Activated T-helper 2 cell treated with anti-CD3 and anti-CD28 coated beads, Interferon-gamma antibody, Interleukin-2, Interleukin-4, amounts not matched to agents 10 μg/mL and 5 μg/mL and 100 μg/mL, durations not matched to agents 14 hours and 24 hours and 36 hours (primary cell): ENCODE measurements at regions not wholly inside any gene's neighbourhood (a gene's known extent, or its start where the extent isn't known, plus 50 kb on each side); places are given as distances from the start of the nearest gene placed in this dataset.

ENCODE experiments used
- DNase-seq: peaks from one replicate; pipeline ENCODE4 v3.0.0; 2021; ENCODE audit warnings: low spot score
- H3K27ac Mint-ChIP-seq: one replicate; pipeline ENCODE4 v1.8.0; 2021; ENCODE audit warnings: mixed read lengths
- H3K27me3 Mint-ChIP-seq: one replicate; pipeline ENCODE4 v1.8.0; 2021; ENCODE audit warnings: low read depth, mixed read lengths
- H3K36me3 Mint-ChIP-seq: one replicate; pipeline ENCODE4 v1.8.0; 2021; ENCODE audit warnings: low read depth, mixed read lengths
- H3K4me1 Mint-ChIP-seq: one replicate; pipeline ENCODE4 v1.8.0; 2021; ENCODE audit warnings: low read depth, mixed read lengths
- H3K4me3 Mint-ChIP-seq: one replicate; pipeline ENCODE4 v1.8.0; 2021; ENCODE audit warnings: low read depth, mild to moderate bottlenecking, moderate library complexity, mixed read lengths
- H3K9me3 Mint-ChIP-seq: one replicate; pipeline ENCODE4 v1.8.0; 2021; ENCODE audit warnings: mixed read lengths
- intact Hi-C: fragments of 100-400 bp; cut with micrococcal nuclease; formaldehyde crosslinking; loops from one replicate; pipeline ENCODE4 v1.15.1; 2023

- intact Hi-C loops, result no loop called here
- peaks cover 62% of the 10 kb centered on the region for H3K9me3 Mint-ChIP-seq
- no peaks in the 10 kb centered on the region for H3K27me3 Mint-ChIP-seq
- no peak overlapping the region for H3K4me3 Mint-ChIP-seq
- H3K36me3 Mint-ChIP-seq, result peaks cover 46% of the 10 kb centered on the region
- DNase-seq, result no peak
- no peak overlapping the region for H3K27ac Mint-ChIP-seq
- H3K4me1 Mint-ChIP-seq, result peaks cover 22% of the 10 kb centered on the region
Observed at GRCh38 chr1:193487722-193488121, 301.3 kb upstream of the B3GALT2 start.

- peaks cover 52% of the 10 kb centered on the region for H3K36me3 Mint-ChIP-seq
Observed at GRCh38 chr1:193486671-193487229, 300.3 kb upstream of the B3GALT2 start.

GRCh38 chr1:193480755-193481154 lies 294.3 kb upstream of the B3GALT2 start:
- Mint-ChIP-seq H3K4me1 (peaks cover 44% of the 10 kb centered on the region), H3K27me3 (no peaks in the 10 kb centered on the region), H3K9me3 (peaks cover 68% of the 10 kb centered on the region), H3K27ac (no peak overlapping the region), H3K36me3 (peaks cover 67% of the 10 kb centered on the region), H3K4me3 (no peak overlapping the region)
- no peak for DNase-seq
- intact Hi-C loops, result no loop called here

More at GRCh38 chr1:193486671-193487229, 300.3 kb upstream of the B3GALT2 start:
- Mint-ChIP-seq H3K4me3 (no peak overlapping the region), H3K9me3 (peaks cover 68% of the 10 kb centered on the region), H3K4me1 (peaks cover 18% of the 10 kb centered on the region), H3K27me3 (no peaks in the 10 kb centered on the region), H3K27ac (no peak overlapping the region)
- intact Hi-C loops, result no loop called here
- no peak for DNase-seq

- peaks cover 66% of the 10 kb centered on the region for H3K9me3 Mint-ChIP-seq
- intact Hi-C loops, result loop anchor here (1.0 kb wide), 3 partner anchors 58 to 222 kb away; no protein-coding TSS in a partner anchor
- H3K4me3 Mint-ChIP-seq, result no peak overlapping the region
- peak; percentile 83 for DNase-seq
- H3K27ac Mint-ChIP-seq, result peak overlapping the region; percentile 90
- peaks cover 54% of the 10 kb centered on the region for H3K4me1 Mint-ChIP-seq
- H3K27me3 Mint-ChIP-seq, result no peaks in the 10 kb centered on the region
- peaks cover 66% of the 10 kb centered on the region for H3K36me3 Mint-ChIP-seq
Observed at GRCh38 chr1:193479187-193479586, 292.8 kb upstream of the B3GALT2 start.

- Mint-ChIP-seq H3K4me1 (peaks cover 57% of the 10 kb centered on the region), H3K4me3 (no peak overlapping the region), H3K27ac (no peak overlapping the region), H3K9me3 (peaks cover 67% of the 10 kb centered on the region), H3K27me3 (no peaks in the 10 kb centered on the region), H3K36me3 (peaks cover 73% of the 10 kb centered on the region)
- DNase-seq, result no peak
- intact Hi-C loops, result no loop called here
Observed at GRCh38 chr1:193476748-193477147, 290.3 kb upstream of the B3GALT2 start.

- intact Hi-C loops, result no loop called here
- DNase-seq, result no peak
- Mint-ChIP-seq H3K36me3 (peaks cover 47% of the 10 kb centered on the region), H3K27ac (no peak overlapping the region), H3K27me3 (no peaks in the 10 kb centered on the region), H3K4me1 (peaks cover 35% of the 10 kb centered on the region), H3K4me3 (no peak overlapping the region), H3K9me3 (peaks cover 41% of the 10 kb centered on the region)
Observed at GRCh38 chr1:193473932-193474331, 287.5 kb upstream of the B3GALT2 start.

- no peak overlapping the region for H3K4me3 Mint-ChIP-seq
- H3K9me3 Mint-ChIP-seq, result peaks cover 35% of the 10 kb centered on the region
- H3K27me3 Mint-ChIP-seq, result no peaks in the 10 kb centered on the region
- H3K36me3 Mint-ChIP-seq, result peaks cover 41% of the 10 kb centered on the region
- H3K27ac Mint-ChIP-seq, result no peak overlapping the region
- no peak for DNase-seq
- peaks cover 29% of the 10 kb centered on the region for H3K4me1 Mint-ChIP-seq
- intact Hi-C loops, result no loop called here
Observed at GRCh38 chr1:193472838-193473398, 286.5 kb upstream of the B3GALT2 start.

GRCh38 chr1:193472430-193472829 lies 286.0 kb upstream of the B3GALT2 start:
- Mint-ChIP-seq H3K4me3 (no peak overlapping the region), H3K27me3 (no peaks in the 10 kb centered on the region), H3K27ac (no peak overlapping the region), H3K9me3 (peaks cover 30% of the 10 kb centered on the region), H3K4me1 (peaks cover 24% of the 10 kb centered on the region), H3K36me3 (peaks cover 36% of the 10 kb centered on the region)
- intact Hi-C loops, result no loop called here
- no peak for DNase-seq

- peaks cover 35% of the 10 kb centered on the region for H3K36me3 Mint-ChIP-seq
- intact Hi-C loops, result no loop called here
- H3K4me1 Mint-ChIP-seq, result peaks cover 23% of the 10 kb centered on the region
- H3K4me3 Mint-ChIP-seq, result no peak overlapping the region
- H3K27me3 Mint-ChIP-seq, result no peaks in the 10 kb centered on the region
- no peak overlapping the region for H3K27ac Mint-ChIP-seq
- H3K9me3 Mint-ChIP-seq, result peaks cover 28% of the 10 kb centered on the region
- no peak for DNase-seq
Observed at GRCh38 chr1:193471981-193472380, 285.6 kb upstream of the B3GALT2 start.

- Mint-ChIP-seq H3K4me1 (peaks cover 40% of the 10 kb centered on the region), H3K4me3 (no peak overlapping the region), H3K9me3 (peaks cover 5% of the 10 kb centered on the region), H3K36me3 (no peaks in the 10 kb centered on the region), H3K27me3 (no peaks in the 10 kb centered on the region), H3K27ac (no peak overlapping the region)
- DNase-seq, result no peak
- intact Hi-C loops, result no loop called here
Observed at GRCh38 chr1:193463326-193463932, 277.0 kb upstream of the B3GALT2 start.

GRCh38 chr1:193462629-193463320 lies 276.4 kb upstream of the B3GALT2 start:
- H3K27me3 Mint-ChIP-seq, result no peaks in the 10 kb centered on the region
- H3K36me3 Mint-ChIP-seq, result no peaks in the 10 kb centered on the region
- peaks cover 5% of the 10 kb centered on the region for H3K9me3 Mint-ChIP-seq
- intact Hi-C loops, result no loop called here
- peak overlapping the region; percentile 47 for H3K4me3 Mint-ChIP-seq
- peaks cover 42% of the 10 kb centered on the region for H3K4me1 Mint-ChIP-seq
- H3K27ac Mint-ChIP-seq, result no peak overlapping the region
- DNase-seq, result no peak

GRCh38 chr1:193458628-193459027 lies 272.2 kb upstream of the B3GALT2 start:
- Mint-ChIP-seq H3K4me3 (no peak overlapping the region), H3K4me1 (peaks cover 37% of the 10 kb centered on the region), H3K9me3 (peaks cover 5% of the 10 kb centered on the region), H3K27ac (no peak overlapping the region), H3K36me3 (no peaks in the 10 kb centered on the region), H3K27me3 (no peaks in the 10 kb centered on the region)
- intact Hi-C loops, result loop anchor here (1.0 to 10.0 kb wide), 5 partner anchors 40 to 244 kb away; no protein-coding TSS in a partner anchor
- DNase-seq, result no peak

- intact Hi-C loops, result loop anchor here (1.0 to 10.0 kb wide), 5 partner anchors 39 to 245 kb away; no protein-coding TSS in a partner anchor
- Mint-ChIP-seq H3K27ac (no peak overlapping the region), H3K4me1 (peaks cover 28% of the 10 kb centered on the region), H3K27me3 (no peaks in the 10 kb centered on the region), H3K36me3 (no peaks in the 10 kb centered on the region), H3K9me3 (peaks cover 5% of the 10 kb centered on the region), H3K4me3 (no peak overlapping the region)
- no peak for DNase-seq
Observed at GRCh38 chr1:193457676-193458075, 271.3 kb upstream of the B3GALT2 start.
